ENCODE measurements at regions not wholly inside any gene's neighbourhood (a gene's known extent, or its start where the extent isn't known, plus 50 kb on each side); places are given as distances from the start of the nearest gene placed in this dataset.

- peaks cover 15% of the 10 kb centered on the region for H3K9me3 Mint-ChIP-seq (ENCODE audit: unreplicated experiment)
- H3K9me3 ChIP-seq, result no peaks in the 10 kb centered on the region
- H3K36me3 ChIP-seq (ENCODE audit: control insufficient read depth, insufficient read depth, low read length), result no peaks in the 10 kb centered on the region
- H3K4me1 Mint-ChIP-seq (ENCODE audit: low read depth, unreplicated experiment), result no peaks in the 10 kb centered on the region
- H3K27ac Mint-ChIP-seq (ENCODE audit: unreplicated experiment), result no peak overlapping the region
- H3K4me3 ChIP-seq (ENCODE audit: low read depth, low read length), result no peak overlapping the region
- H3K27me3 ChIP-seq (replicated peaks; ENCODE audit: control insufficient read depth, insufficient read depth, low read length), result no peaks in the 10 kb centered on the region
- no peak for DNase-seq
- CTCF ChIA-PET, result no interaction called here
- no peaks in the 10 kb centered on the region; the same call in 1 of the 2 replicates for H3K4me1 ChIP-seq
- TF ChIP-seq CTCF (IDR thresholded peaks at IDR 0.05; ENCODE audit: insufficient read depth in 1 of 2, low read depth in 1 of 2, low read length in 1 of 2, severe bottlenecking in 1 of 2, unreplicated experiment in 1 of 2), result no peak
- no TSS peak for BruUV-seq (replicated peaks)
- no peak overlapping the region for H3K4me3 Mint-ChIP-seq (ENCODE audit: unreplicated experiment)
- H3K36me3 Mint-ChIP-seq (ENCODE audit: insufficient read depth, unreplicated experiment), result no peaks in the 10 kb centered on the region
- POLR2A ChIA-PET, result no interaction called here
- intact Hi-C loops (cut with micrococcal nuclease; ENCODE audit: unreplicated experiment), result no loop called here
- peaks cover 3% of the 10 kb centered on the region for H3K27me3 Mint-ChIP-seq (ENCODE audit: insufficient read depth, unreplicated experiment)
Observed at GRCh38 chr6:91562955-91563354, 976.1 kb upstream of the MAP3K7 start.

DNA sequence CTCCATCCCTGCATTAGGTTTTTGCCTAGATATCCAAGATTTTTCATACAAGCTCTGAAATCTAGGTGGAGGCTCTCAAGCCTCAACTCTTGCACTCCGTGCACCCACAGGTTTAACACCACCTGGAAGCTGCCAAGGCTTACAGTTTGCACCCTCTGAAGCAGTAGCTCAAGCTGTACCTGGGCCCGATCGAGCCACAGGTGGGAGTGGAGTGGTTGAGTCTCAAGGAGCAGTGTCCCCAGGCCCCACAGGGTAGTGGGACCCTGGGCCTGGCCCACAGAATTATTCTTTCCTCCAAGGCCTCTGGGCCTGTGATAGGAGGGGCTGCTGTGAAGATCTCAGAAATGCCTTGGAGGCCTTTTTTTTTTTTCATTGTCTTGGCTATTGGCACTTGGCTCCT is 973.5 kb upstream of the MAP3K7 start:
- Mint-ChIP-seq H3K36me3 (ENCODE audit: insufficient read depth, unreplicated experiment) (no peaks in the 10 kb centered on the region), H3K4me3 (ENCODE audit: unreplicated experiment) (no peak overlapping the region), H3K9me3 (ENCODE audit: unreplicated experiment) (peaks cover 8% of the 10 kb centered on the region), H3K4me1 (ENCODE audit: low read depth, unreplicated experiment) (no peaks in the 10 kb centered on the region), H3K27ac (ENCODE audit: unreplicated experiment) (no peak overlapping the region), H3K27me3 (ENCODE audit: insufficient read depth, unreplicated experiment) (peaks cover 3% of the 10 kb centered on the region)
- intact Hi-C loops (cut with micrococcal nuclease; ENCODE audit: unreplicated experiment), result no loop called here
- H3K36me3 ChIP-seq (ENCODE audit: control insufficient read depth, insufficient read depth, low read length), result no peaks in the 10 kb centered on the region
- H3K4me1 ChIP-seq, result no peaks in the 10 kb centered on the region
- no peak overlapping the region for H3K4me3 ChIP-seq (ENCODE audit: low read depth, low read length)
- no peaks in the 10 kb centered on the region for H3K27me3 ChIP-seq (replicated peaks; ENCODE audit: control insufficient read depth, insufficient read depth, low read length)
- CTCF ChIA-PET, result no interaction called here
- POLR2A ChIA-PET, result no interaction called here
- no peak for DNase-seq
- no peaks in the 10 kb centered on the region for H3K9me3 ChIP-seq
- TF ChIP-seq CTCF (IDR thresholded peaks at IDR 0.05; ENCODE audit: insufficient read depth in 1 of 2, low read depth in 1 of 2, low read length in 1 of 2, severe bottlenecking in 1 of 2, unreplicated experiment in 1 of 2), result no peak
- BruUV-seq (replicated peaks), result no TSS peak

- H3K4me1 Mint-ChIP-seq (ENCODE audit: low read depth, unreplicated experiment), result no peaks in the 10 kb centered on the region
- intact Hi-C loops (cut with micrococcal nuclease; ENCODE audit: unreplicated experiment), result no loop called here
- H3K27me3 Mint-ChIP-seq (ENCODE audit: insufficient read depth, unreplicated experiment), result no peaks in the 10 kb centered on the region
- no peaks in the 10 kb centered on the region for H3K36me3 Mint-ChIP-seq (ENCODE audit: insufficient read depth, unreplicated experiment)
- no peak for DNase-seq
- H3K4me3 Mint-ChIP-seq (ENCODE audit: unreplicated experiment), result no peak overlapping the region
- Histone ChIP-seq H3K4me3 (ENCODE audit: low read depth, low read length) (no peak overlapping the region), H3K36me3 (ENCODE audit: control insufficient read depth, insufficient read depth, low read length) (no peaks in the 10 kb centered on the region), H3K27me3 (replicated peaks; ENCODE audit: control insufficient read depth, insufficient read depth, low read length) (no peaks in the 10 kb centered on the region), H3K4me1 (no peaks in the 10 kb centered on the region), H3K9me3 (no peaks in the 10 kb centered on the region)
- no peak for TF ChIP-seq CTCF (IDR thresholded peaks at IDR 0.05; ENCODE audit: insufficient read depth in 1 of 2, low read depth in 1 of 2, low read length in 1 of 2, severe bottlenecking in 1 of 2, unreplicated experiment in 1 of 2)
- ChIA-PET POLR2A (no interaction called here), CTCF (no interaction called here)
- BruUV-seq (replicated peaks), result no TSS peak
- H3K27ac Mint-ChIP-seq (ENCODE audit: unreplicated experiment), result no peak overlapping the region
- H3K9me3 Mint-ChIP-seq (ENCODE audit: unreplicated experiment), result peaks cover 9% of the 10 kb centered on the region
Observed at GRCh38 chr6:91540902-91541301, 954.0 kb upstream of the MAP3K7 start.

Measured in Caco-2 (cell line).